Vagina (tissue), 2 donors: ENCODE measurements at regions not wholly inside any gene's neighbourhood (a gene's known extent, or its start where the extent isn't known, plus 50 kb on each side); places are given as distances from the start of the nearest gene placed in this dataset.

Experiments
- DNase-seq, 2 donors: peaks; one replicate each; pipeline ENCODE4 v3.0.0-alpha.2; 2017; ENCODE audit errors: extremely low spot score in 2 of 2
- H3K27ac ChIP-seq: fragments of 200-600 bp; sonication (generic); one replicate; pipeline ENCODE4 v1.5.1; 2019
- H3K27me3 ChIP-seq: fragments of 200-600 bp; sonication (generic); one replicate; pipeline ENCODE4 v1.5.1; 2019
- H3K36me3 ChIP-seq, 2 donors: fragments of 200-600 bp; sonication (generic); one replicate each; pipeline ENCODE4 v1.5.1; 2017 to 2019
- H3K4me1 ChIP-seq: fragments of 200-600 bp; sonication (generic); one replicate; pipeline ENCODE4 v1.5.1; 2019
- H3K4me3 ChIP-seq, 2 donors: fragments of 200-600 bp; sonication (generic); 1 replicate in 1 of 2; 2 replicates in 1 of 2; pipeline ENCODE4 v1.5.1; 2016 to 2019
- H3K9me3 ChIP-seq: fragments of 200-600 bp; sonication (generic); one replicate; pipeline ENCODE4 v1.5.1; 2019
- POLR2A ChIP-seq, 2 donors: fragments of 450-650 bp; IDR thresholded peaks; one replicate each; pipeline ENCODE4 v1.6.1; 2017; ENCODE audit warnings: antibody characterized with exemption in 2 of 2, mild to moderate bottlenecking in 2 of 2, moderate library complexity in 2 of 2
- POLR2AphosphoS5 ChIP-seq, 2 donors: sonication (generic); formaldehyde crosslinking; IDR thresholded peaks; one replicate each; pipeline ENCODE4 v1.9.0; 2017; ENCODE audit warnings: antibody characterized with exemption in 2 of 2, mild to moderate bottlenecking in 2 of 2, low read depth in 1 of 2; ENCODE audit not compliant: insufficient read depth in 1 of 2
- intact Hi-C: fragments of 100-400 bp; cut with DNase I; formaldehyde crosslinking; loops from one replicate; pipeline ENCODE4 v1.15.1; 2023
- TF ChIP-seq, protein P1 (sequence below), 3 experiments: fragments of 450-650 bp in 2 of 3; fragments of 200-600 bp in 1 of 3; sonication (generic) in 1 of 3; IDR thresholded peaks; one replicate each; pipeline ENCODE4 v1.5.1; 2017 to 2019; ENCODE audit warnings: antibody characterized with exemption in 3 of 3, mild to moderate bottlenecking in 2 of 3, moderate library complexity in 2 of 3

DNA sequence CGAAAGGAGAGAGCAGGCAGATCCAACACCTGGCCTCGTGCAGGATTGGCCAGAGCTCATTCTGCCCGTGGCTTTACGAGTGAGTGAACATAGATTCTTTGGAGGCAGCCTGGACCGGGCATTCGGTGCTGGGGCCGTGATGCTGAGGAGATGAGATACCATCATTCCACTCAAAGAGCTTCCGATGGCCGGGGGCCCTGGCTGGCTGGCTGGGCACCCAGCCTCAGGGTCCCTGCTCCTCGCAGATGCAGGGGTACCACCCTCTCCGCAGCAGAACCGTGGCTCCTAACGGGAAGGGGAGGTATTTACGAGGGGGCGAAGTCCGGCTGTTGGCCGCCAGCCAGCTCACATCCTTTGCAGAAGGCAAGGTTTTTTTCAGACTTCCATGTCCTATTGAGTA, 66.1 kb upstream of the FOXF1 start:
- Histone ChIP-seq H3K4me3 (no peak overlapping the region), H3K4me1 (peaks cover 9% of the 10 kb centered on the region), H3K27ac (no peak overlapping the region), H3K27me3 (no peaks in the 10 kb centered on the region), H3K36me3 (no peaks in the 10 kb centered on the region), H3K9me3 (no peaks in the 10 kb centered on the region)
- intact Hi-C loops = no loop called here
- TF ChIP-seq, protein P1, sequence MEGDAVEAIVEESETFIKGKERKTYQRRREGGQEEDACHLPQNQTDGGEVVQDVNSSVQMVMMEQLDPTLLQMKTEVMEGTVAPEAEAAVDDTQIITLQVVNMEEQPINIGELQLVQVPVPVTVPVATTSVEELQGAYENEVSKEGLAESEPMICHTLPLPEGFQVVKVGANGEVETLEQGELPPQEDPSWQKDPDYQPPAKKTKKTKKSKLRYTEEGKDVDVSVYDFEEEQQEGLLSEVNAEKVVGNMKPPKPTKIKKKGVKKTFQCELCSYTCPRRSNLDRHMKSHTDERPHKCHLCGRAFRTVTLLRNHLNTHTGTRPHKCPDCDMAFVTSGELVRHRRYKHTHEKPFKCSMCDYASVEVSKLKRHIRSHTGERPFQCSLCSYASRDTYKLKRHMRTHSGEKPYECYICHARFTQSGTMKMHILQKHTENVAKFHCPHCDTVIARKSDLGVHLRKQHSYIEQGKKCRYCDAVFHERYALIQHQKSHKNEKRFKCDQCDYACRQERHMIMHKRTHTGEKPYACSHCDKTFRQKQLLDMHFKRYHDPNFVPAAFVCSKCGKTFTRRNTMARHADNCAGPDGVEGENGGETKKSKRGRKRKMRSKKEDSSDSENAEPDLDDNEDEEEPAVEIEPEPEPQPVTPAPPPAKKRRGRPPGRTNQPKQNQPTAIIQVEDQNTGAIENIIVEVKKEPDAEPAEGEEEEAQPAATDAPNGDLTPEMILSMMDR (IDR thresholded peaks at IDR 0.05) = no peak
- TF ChIP-seq POLR2AphosphoS5 (IDR thresholded peaks at IDR 0.05; ENCODE audit: insufficient read depth in 1 of 2, low read depth in 1 of 2) = peak in 1 of 2 donors; percentile 12
- DNase-seq = no peak

DNA sequence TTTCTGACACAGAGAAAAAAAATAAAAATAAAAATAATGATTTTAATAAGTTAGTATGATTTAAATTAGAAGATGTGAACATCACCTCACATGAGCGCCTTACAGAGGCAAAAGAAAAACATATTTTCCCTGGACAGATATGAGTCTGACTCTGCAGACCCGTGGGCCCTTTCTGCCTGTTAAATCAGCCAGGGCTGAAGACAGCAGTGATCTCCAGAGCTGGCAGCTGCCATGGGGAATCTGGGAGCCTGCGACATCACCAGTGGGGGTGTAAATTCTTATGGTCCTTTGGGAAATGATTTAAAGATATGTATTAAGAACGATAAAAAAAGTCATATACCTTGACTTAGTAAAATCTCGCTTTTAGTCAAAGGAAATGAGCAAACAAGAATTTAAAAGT, 65.7 kb upstream of the FOXF1 start:
- Histone ChIP-seq H3K36me3 (no peaks in the 10 kb centered on the region), H3K4me1 (peaks cover 9% of the 10 kb centered on the region), H3K27ac (no peak overlapping the region), H3K4me3 (no peak overlapping the region), H3K27me3 (no peaks in the 10 kb centered on the region), H3K9me3 (no peaks in the 10 kb centered on the region)
- DNase-seq = no peak
- intact Hi-C loops = no loop called here
- TF ChIP-seq, protein P1 (IDR thresholded peaks at IDR 0.05) = no peak
- TF ChIP-seq POLR2AphosphoS5 (IDR thresholded peaks at IDR 0.05; ENCODE audit: insufficient read depth in 1 of 2, low read depth in 1 of 2) (no peak), POLR2A (IDR thresholded peaks at IDR 0.05) (no peak)

DNA sequence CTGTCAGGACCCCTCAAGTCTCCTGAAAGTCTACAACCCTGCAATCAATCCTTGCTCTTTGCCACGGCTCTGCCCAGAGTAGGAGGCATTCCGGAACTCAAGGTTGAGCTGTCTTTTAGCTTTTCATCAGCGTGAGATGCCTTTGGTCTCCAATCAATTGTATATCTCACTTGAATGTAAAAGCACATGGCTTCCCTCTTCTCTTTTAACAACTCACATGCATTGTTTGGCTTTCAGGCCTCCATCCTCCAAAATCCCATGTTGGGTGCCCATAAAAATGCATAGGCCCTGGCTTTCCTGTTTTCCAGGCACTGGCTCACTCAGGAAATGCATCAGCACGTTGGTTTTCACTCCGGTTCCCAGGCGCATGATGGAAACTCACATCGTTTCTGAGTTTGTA, 64.0 kb upstream of the FOXF1 start:
- Histone ChIP-seq H3K27me3 (no peaks in the 10 kb centered on the region), H3K36me3 (no peaks in the 10 kb centered on the region), H3K4me3 (no peak overlapping the region), H3K27ac (no peak overlapping the region), H3K4me1 (peaks cover 9% of the 10 kb centered on the region), H3K9me3 (no peaks in the 10 kb centered on the region)
- no peak for DNase-seq
- intact Hi-C loops = no loop called here
- TF ChIP-seq, protein P1 (IDR thresholded peaks at IDR 0.05) = no peak
- TF ChIP-seq POLR2A (IDR thresholded peaks at IDR 0.05) (no peak), POLR2AphosphoS5 (IDR thresholded peaks at IDR 0.05; ENCODE audit: insufficient read depth in 1 of 2, low read depth in 1 of 2) (no peak)

DNA sequence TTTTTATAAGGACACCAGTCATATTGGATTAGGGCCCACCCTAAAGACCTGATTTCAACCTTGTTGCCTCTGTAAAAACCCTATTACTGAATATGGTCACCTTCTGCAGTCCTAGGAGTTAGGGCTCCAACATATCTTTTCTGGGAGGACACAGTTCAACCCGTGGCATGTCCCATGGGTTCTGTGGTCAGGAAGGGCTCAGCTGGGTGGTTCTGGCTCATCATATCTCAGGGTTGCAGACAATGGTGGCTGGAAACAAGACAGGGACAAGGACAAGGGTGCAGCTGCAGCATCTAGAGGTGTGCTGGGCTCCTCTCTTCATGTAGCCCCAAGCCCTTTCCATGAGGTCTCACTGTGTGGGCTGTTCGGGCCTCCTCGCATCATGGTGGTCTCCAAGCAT, 63.1 kb upstream of the FOXF1 start:
- TF ChIP-seq, protein P1 (IDR thresholded peaks at IDR 0.05) = no peak
- TF ChIP-seq POLR2AphosphoS5 (IDR thresholded peaks at IDR 0.05; ENCODE audit: insufficient read depth in 1 of 2, low read depth in 1 of 2) (no peak), POLR2A (IDR thresholded peaks at IDR 0.05) (no peak)
- intact Hi-C loops = no loop called here

DNA sequence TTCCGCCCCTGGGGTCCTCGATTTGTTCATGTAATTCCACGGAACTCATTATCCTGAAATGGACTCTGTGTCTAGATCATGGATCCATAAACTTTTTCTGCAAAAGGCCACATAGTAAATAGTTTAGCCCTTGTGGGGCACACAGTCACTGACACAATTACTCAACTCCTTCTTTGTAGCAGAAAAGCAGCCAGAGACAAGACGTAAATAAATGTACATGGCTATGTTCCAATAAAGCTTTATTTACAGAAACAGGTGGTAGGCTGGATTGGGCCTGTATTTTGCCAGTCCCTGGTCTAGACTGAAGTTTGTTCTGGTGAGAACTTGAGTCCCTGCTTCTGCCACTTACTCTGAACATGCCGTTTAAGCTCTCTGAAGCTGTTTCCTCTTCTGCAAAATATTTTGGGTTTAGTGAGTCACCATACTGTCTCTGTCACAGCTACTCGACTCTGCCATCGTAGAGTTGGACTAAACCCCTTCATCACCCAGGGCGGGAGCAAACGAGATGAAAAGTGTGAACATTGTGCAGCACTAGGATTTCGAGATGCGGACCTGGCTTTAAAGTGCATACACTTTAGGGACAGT, 61.9 kb upstream of the FOXF1 start:
- Histone ChIP-seq H3K4me3 (no peak overlapping the region), H3K4me1 (peaks cover 9% of the 10 kb centered on the region), H3K36me3 (no peaks in the 10 kb centered on the region), H3K27ac (no peak overlapping the region), H3K27me3 (no peaks in the 10 kb centered on the region), H3K9me3 (no peaks in the 10 kb centered on the region)
- TF ChIP-seq POLR2A (IDR thresholded peaks at IDR 0.05) (no peak), POLR2AphosphoS5 (IDR thresholded peaks at IDR 0.05; ENCODE audit: insufficient read depth in 1 of 2, low read depth in 1 of 2) (no peak)
- TF ChIP-seq, protein P1 (IDR thresholded peaks at IDR 0.05) = no peak
- intact Hi-C loops = no loop called here
- DNase-seq = no peak

More for the DNA sequence above, 63.1 kb upstream of the FOXF1 start:
- no peak for DNase-seq
- Histone ChIP-seq H3K4me3 (no peak overlapping the region), H3K4me1 (peaks cover 9% of the 10 kb centered on the region), H3K9me3 (no peaks in the 10 kb centered on the region), H3K27me3 (no peaks in the 10 kb centered on the region), H3K36me3 (no peaks in the 10 kb centered on the region), H3K27ac (no peak overlapping the region)
